ENCODE measurements at regions not wholly inside any gene's neighbourhood (a gene's known extent, or its start where the extent isn't known, plus 50 kb on each side); places are given as distances from the start of the nearest gene placed in this dataset.

GRCh38 chr5:39762761-39763160 is 338.0 kb upstream of the DAB2 start:
- Histone ChIP-seq H3T11ph (ENCODE audit: low read length) (no peak overlapping the region), H3K23me2 (ENCODE audit: insufficient read length, low read depth, low read length, poor library complexity, severe bottlenecking) (no peaks in the 10 kb centered on the region), H3K23ac (ENCODE audit: insufficient read length, low read depth, low read length) (no peak overlapping the region), H2BK15ac (ENCODE audit: low read depth, low read length) (no peak overlapping the region), H4K8ac (replicated peaks; ENCODE audit: insufficient read length, low read depth, low read length) (no peak overlapping the region), H3K9ac (ENCODE audit: extremely low read depth, insufficient read length, low read length) (no peak overlapping the region), H3K79me2 (ENCODE audit: insufficient read depth, low read length) (no peaks in the 10 kb centered on the region), H3K14ac (ENCODE audit: insufficient read depth, low read length) (no peak overlapping the region), H3K56ac (ENCODE audit: insufficient read length, low read depth, low read length) (no peak overlapping the region), H3K79me1 (ENCODE audit: insufficient read depth, low read depth, low read length, poor library complexity, severe bottlenecking) (no peaks in the 10 kb centered on the region), H3K9me3 (ENCODE audit: control insufficient read depth, low read depth, low read length) (no peaks in the 10 kb centered on the region), H4K20me1 (ENCODE audit: control insufficient read depth, insufficient read depth, insufficient read length) (no peaks in the 10 kb centered on the region), H3K18ac (ENCODE audit: insufficient read length, low read depth, low read length) (no peak overlapping the region), H3K4me1 (ENCODE audit: insufficient read depth, low read length) (no peaks in the 10 kb centered on the region), H3K27me3 (ENCODE audit: insufficient read depth, low read length) (no peaks in the 10 kb centered on the region), H4K5ac (ENCODE audit: insufficient read length, low read depth, low read length) (no peak overlapping the region), H3K4ac (ENCODE audit: low read depth, low read length) (no peak overlapping the region), H2AK5ac (ENCODE audit: insufficient read length, low read length) (no peak overlapping the region), H2BK20ac (ENCODE audit: low read depth, low read length, poor library complexity, severe bottlenecking) (no peak overlapping the region), H2BK120ac (ENCODE audit: low read depth, low read length, poor library complexity, severe bottlenecking) (no peak overlapping the region), H2AFZ (ENCODE audit: low read length) (no peak overlapping the region), H4K91ac (ENCODE audit: insufficient read length, low read depth, low read length) (no peak overlapping the region), H2BK5ac (ENCODE audit: insufficient read length, low read length) (no peak overlapping the region), H3K4me2 (ENCODE audit: insufficient read depth, insufficient read length, low read length) (no peak overlapping the region), H2BK12ac (ENCODE audit: insufficient read length, low read depth, low read length) (no peak overlapping the region), H3K27ac (ENCODE audit: insufficient read length, low read depth, low read length) (no peak overlapping the region)
- Mint-ChIP-seq H3K4me3 (no peak overlapping the region), H3K27me3 (ENCODE audit: low read depth) (no peaks in the 10 kb centered on the region), H3K9me3 (no peaks in the 10 kb centered on the region), H3K4me1 (no peaks in the 10 kb centered on the region), H3K27ac (no peak overlapping the region), H3K36me3 (ENCODE audit: insufficient read depth in 1 of 3, low read depth in 3 of 3) (no peaks in the 10 kb centered on the region)
- no CpG with 5 or more reads among the region's 3 CpGs for WGBS (ENCODE audit: extremely low coverage, insufficient read length, low lambda C conversion rate)
- TF ChIP-seq CTCF (conservative IDR thresholded peaks at IDR 0.05): no peak
- DNase-seq: no peak

Measured in H9 (cell line).